SK-MEL-5 (cell line): ENCODE measurements at regions not wholly inside any gene's neighbourhood (a gene's known extent, or its start where the extent isn't known, plus 50 kb on each side); places are given as distances from the start of the nearest gene placed in this dataset.

Experiments
- DNase-seq: peaks from one replicate; pipeline ENCODE4 v3.0.0-alpha.2; 2016; ENCODE audit warnings: low read depth, low spot score
- in situ Hi-C: cut with HindIII; loops from 2 replicates; pipeline ENCODE4 v1.10.0; 2016; ENCODE audit warnings: low sequenced_read_pairs, high pct_unique_total_duplicates, low pct_unique_long_range_greater_than_20kb

DNA sequence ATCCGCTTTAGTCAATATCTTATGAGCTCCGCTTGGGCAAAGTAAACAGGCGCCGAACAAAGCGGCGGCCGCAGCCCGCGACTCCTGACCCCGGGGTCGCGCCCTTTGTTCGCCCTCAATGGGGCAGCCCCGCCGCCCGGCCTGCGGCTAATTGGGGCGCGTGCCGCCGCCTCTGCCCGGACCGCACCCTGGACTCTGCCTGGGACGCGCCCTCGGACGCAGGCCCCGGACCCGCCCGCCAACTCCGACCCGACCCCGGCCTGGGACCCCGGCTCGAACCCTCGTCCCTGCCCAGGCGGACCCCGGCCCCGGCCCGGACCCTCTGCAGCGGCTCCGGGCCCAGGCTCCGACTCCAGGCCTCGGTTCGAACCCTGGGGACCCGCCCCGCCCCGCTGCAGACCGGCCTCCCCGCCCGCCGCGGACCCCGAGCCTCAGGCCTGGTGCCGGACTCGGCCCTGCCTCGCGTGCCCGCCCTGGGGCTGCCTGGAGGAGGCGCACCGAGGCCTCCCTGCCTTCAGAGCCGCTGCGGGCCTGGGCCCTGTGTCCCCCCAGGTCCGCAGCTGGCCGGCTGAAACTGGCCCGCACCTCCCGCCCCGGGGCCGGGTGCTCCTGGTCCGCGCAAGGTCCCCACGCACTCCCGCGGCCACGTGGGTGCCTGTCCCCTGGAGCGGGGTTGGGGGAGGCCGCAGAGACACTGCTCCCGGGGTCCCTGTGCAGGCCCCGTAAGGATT, 84.7 kb upstream of the WNT7B start:
- in situ Hi-C loops = no loop called here

GRCh38 chr22:46062232-46062615, 85.3 kb upstream of the WNT7B start:
- no peak for DNase-seq
- in situ Hi-C loops = no loop called here

More for the DNA sequence above, 84.7 kb upstream of the WNT7B start:
- no peak for DNase-seq

DNA sequence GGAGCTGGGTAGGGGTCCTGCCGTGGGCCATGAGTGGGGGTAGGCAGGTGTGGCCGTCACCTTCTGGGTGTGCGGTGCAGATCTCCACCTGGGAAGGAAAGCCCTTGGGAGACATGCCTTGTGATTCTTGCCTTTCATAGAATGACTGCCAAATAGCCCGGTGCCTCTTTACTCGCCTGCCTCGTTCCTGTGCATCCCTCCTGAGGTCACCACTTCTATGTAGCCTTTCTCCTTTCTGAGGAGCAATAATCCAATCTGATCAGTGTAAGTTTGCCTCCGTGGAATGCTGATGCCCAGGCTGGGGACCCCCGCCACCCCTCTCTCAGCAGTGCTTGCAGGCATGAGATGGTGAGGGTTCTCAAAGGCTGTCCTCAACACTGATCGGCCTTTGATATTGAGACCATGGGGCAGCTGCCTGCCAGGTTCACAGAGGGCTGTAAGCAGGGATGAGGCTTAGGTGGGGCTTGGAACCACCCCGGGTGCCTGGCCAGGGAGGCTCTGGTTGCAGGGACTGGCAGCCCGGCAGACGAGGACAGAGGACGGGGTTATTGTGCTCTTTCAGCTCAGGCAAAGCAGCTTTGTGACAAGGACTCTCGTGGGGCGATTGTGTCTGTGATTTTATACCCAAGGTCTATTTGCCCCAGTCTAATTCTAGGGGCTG, 86.1 kb upstream of the WNT7B start:
- no peak for DNase-seq
- in situ Hi-C loops = no loop called here

- in situ Hi-C loops = no loop called here
- DNase-seq = no peak
Observed at GRCh38 chr22:46063846-46064227, 86.5 kb upstream of the PPARA start.

GRCh38 chr22:46064228-46064965, 85.9 kb upstream of the PPARA start:
- DNase-seq = no peak
- in situ Hi-C loops = no loop called here

DNA sequence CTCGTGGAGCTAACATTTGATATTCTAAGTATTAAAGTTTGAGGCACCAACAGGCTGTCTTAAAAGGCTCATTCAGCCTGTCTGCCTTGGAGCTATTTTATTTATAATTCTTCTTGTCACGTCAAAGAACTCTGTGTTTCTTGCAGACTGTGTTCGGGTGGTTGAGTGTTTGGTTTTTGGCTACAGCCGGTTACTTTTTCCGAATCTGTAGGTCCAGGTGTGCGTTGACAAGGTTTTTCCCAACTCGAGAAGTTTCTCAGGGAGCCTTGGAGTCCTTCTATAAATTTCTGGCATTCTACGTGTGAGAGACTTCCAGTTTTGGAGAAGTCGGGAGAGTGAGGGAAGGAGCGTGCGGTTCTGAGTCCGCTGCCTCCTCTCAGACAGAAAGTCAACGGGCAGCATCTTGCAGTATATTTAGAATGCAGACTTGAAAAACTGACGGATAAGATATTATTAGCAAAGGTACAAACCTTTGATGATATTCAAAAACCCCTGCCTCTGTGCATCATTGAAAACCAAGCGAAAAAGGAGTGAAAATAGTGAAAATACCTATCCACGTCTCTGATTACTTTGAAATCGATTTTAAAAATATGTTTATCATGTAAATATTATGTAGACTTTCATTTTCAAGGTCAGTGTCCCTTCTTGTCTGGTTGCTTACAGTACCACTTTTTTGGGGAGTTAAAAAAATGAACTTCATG, 85.2 kb upstream of the PPARA start:
- DNase-seq = no peak
- in situ Hi-C loops = no loop called here

GRCh38 chr22:46065691-46066454, 84.5 kb upstream of the PPARA start:
- in situ Hi-C loops = no loop called here
- no peak for DNase-seq

DNA sequence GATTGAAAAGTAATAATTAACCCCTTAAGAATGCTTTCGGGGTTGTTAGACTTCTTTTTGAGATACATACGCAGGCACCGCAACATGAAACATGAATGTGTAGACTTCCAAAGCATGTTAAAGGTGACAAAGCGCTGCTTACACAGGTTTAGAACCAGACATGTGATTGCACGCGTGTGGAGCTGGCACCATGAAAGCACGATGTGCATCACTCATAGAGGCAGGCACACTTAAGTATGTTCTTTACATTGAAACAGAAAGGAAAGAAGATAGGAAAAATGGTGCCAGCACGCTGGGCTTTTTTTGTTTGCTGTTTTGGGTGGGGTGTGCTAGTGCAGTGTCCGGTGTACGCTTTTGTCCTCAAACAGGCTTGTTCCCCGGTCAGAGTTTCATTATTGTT, 83.6 kb upstream of the PPARA start:
- in situ Hi-C loops = no loop called here
- DNase-seq = peak; percentile 40

- DNase-seq = peak; percentile 51
- in situ Hi-C loops = no loop called here
Observed at GRCh38 chr22:46067159-46068111, 82.9 kb upstream of the PPARA start.

DNA sequence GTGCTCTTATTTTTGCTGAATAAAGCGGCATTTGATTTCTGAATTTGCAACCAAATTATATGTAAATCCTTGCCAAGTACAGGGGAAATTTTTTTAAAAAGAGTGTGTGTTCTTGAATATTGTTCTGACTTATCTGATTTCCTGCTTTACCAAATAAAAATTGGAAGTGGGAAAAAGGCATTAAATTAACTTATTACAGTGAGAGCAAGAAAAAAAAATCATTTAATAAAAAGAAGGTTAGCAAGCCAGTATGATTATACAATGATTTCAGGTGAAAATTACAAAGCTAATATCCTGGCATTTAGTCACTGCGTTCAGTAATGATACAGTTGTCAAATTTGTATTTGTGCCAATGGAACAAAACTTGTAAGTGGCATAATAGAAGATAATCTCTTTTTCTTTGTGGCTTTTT, 82.1 kb upstream of the PPARA start:
- no peak for DNase-seq
- in situ Hi-C loops = no loop called here

DNA sequence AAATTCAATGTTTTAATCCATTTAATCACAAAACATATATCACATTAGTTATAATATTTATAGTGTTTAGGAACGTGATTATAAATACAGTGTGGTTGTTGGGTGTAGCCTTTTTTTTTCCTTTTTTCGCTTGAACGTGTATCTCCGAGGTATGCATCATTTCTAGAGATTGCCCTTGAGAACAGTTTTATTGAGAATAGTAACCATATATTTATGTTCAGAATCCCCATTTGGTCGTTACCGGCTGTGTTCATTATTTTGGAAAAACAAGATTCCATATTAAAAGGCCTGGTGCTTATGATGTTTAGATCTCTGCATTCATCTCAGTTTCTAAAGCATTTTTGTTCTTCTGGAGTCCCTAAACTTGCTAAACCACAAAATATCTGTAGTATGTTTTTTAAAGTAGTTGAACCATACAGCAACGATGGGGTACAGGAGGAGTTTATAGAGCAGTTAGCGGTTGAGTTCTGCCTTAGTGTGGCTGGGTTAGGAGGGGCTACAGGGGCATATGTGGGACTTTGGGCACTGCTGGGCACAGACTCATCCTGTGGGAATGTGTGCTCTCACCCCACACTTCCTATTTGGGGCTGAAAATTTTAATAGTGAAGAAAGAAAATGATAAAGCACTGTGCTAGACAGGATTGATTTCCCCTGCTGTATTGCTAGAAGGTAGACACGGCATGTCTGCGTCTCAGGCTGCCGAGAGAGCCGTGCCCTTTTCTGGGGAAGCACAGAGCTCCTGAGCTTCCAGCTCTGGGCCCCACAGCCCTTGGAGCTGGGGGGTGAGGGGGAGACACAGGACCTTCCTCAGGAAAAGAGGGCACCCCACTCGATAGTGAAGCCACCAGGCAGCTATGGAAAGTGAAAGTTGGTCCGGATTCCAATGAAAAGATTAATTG, 81.5 kb upstream of the PPARA start:
- peak; percentile 40 for DNase-seq
- in situ Hi-C loops = no loop called here

DNA sequence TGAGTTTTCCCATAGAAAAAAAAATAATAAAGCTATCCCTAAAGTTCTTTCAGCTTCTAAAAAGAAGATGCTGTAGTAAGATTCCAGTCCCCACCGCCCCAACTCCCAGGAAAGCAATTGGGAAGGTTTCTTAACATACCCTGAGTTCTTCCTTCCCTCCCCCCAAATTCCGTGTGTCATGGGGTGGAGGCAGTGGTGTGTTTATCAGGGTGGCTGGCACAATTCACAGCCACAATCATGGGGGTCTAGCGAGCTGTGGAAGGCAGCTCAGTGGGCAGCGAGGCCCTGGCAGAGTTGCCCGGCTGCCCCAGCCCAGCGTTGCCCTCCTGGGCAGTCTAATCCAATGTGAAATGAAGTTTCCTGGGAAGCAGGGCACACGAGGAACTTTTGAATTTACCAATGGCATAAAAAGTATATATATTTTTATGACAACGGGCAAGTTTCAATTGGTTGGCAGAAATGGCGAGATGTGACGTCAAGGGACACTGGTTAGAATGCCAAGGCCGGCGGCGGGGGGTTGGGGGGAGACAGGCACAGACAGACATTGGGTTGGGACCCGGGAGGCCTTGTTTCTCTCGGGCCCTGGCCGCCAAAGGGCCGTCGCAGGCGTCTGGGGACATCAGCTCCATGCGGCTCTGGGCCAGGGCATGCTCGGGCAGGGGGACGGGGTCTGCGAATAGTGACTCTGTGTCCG, 80.7 kb upstream of the PPARA start:
- DNase-seq = peak; percentile 93
- in situ Hi-C loops = no loop called here

DNA sequence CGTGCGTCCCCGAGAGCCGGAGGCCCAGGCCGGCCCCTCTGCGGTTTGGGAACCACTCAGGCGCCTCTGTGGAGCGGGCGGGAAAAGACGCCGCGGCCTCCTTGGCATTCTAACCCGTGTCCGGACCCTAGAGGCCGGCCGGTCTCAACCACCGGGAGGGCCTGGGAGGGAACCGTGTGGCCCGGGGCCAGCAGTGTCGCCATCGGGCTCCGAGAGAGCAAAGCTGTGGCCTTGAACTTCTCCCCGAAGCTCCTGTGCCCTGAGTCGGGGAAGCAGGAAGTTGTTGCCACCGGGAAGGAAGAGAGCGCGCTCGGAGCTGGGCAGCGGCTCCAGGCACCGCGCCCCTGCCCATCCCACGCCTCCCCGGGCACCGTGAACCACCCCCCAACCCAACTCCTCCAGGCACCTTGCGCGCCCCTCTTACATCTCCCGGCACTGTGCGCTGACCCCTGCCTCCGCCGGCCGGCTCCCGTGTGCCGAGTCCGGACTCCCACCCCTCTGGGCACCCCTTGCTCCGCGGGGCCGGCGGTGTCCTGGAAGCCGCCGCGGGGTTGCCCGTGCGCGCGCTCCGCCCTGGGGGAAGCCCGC, 80.0 kb upstream of the PPARA start:
- DNase-seq = no peak
- in situ Hi-C loops = no loop called here

GRCh38 chr22:46070803-46071450, 79.4 kb upstream of the PPARA start:
- in situ Hi-C loops = no loop called here
- DNase-seq = peak; percentile 62
